ENCODE measurements at regions not wholly inside any gene's neighbourhood (a gene's known extent, or its start where the extent isn't known, plus 50 kb on each side); places are given as distances from the start of the nearest gene placed in this dataset.

DNA sequence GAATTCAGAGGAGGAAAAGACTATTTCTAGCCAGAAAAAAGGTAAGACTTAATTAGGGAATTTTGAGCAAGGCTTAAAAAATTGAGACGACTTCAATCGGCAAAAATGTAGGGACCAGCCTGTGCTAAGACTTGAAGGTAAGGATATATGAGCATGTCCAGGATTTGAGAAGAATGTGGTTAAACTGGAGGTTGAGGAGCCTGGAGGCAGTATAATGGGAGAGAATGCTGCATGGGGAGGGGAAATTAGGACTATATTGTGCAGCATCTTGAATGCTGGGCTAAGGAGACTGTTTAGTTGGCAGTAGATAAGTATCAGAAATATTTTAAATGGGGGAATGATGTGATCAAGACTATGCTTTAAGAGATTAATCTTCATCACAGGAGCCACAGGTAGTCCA is 53.1 kb upstream of the PCGF5 start:
- TF ChIP-seq NFIC (IDR thresholded peaks at IDR 0.05) = no peak
- TF ChIP-seq ZBTB7A (IDR thresholded peaks at IDR 0.05; ENCODE audit: low read depth) = no peak
- TF ChIP-seq YY1 (IDR thresholded peaks at IDR 0.05; ENCODE audit: low read depth) = no peak
- no peak for TF ChIP-seq EP300 (IDR thresholded peaks at IDR 0.05; ENCODE audit: borderline replicate concordance)
- TF ChIP-seq REST (IDR thresholded peaks at IDR 0.05; ENCODE audit: low read depth) = no peak
- no peak for TF ChIP-seq TAF1 (IDR thresholded peaks at IDR 0.05; ENCODE audit: low read depth)
- TF ChIP-seq EGR1 (IDR thresholded peaks at IDR 0.05) = no peak
- no peak for TF ChIP-seq RAD21 (IDR thresholded peaks at IDR 0.05; ENCODE audit: low read depth)
- TF ChIP-seq MAX (IDR thresholded peaks at IDR 0.05) = no peak
- TF ChIP-seq CEBPB (IDR thresholded peaks at IDR 0.05) = no peak
- TF ChIP-seq USF1 (IDR thresholded peaks at IDR 0.05) = no peak
